Anterior cingulate cortex (tissue), 58 donors: ENCODE measurements at regions not wholly inside any gene's neighbourhood (a gene's known extent, or its start where the extent isn't known, plus 50 kb on each side); places are given as distances from the start of the nearest gene placed in this dataset.

Experiments
- DNase-seq, 58 donors: peaks; one replicate each; lab custom pipeline; 2025; lab: John Stamatoyannopoulos, UW

- DNase-seq = no peak
Observed at GRCh38 chr13:85009447-85009846, 789.8 kb downstream of the SLITRK6 start.

DNA sequence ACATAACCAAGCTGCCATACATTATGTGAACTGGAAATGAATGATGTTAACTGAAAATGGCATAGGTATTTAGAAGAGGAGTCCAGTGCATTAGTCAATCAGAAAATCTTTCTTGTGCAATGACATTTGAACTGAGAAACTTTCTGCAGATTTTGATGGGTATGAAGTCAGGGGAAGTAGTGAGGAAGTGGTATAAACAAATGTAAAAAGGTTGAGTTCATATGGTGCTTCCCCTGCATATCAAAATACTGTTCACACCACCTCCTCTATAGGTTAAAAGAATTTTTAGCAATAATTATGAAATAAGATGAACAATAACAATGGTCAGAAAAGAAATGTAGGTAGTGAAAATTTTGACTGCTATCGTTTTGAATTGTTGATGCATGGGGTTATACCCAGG is 800.0 kb downstream of the SLITRK6 start:
- no peak for DNase-seq

DNA sequence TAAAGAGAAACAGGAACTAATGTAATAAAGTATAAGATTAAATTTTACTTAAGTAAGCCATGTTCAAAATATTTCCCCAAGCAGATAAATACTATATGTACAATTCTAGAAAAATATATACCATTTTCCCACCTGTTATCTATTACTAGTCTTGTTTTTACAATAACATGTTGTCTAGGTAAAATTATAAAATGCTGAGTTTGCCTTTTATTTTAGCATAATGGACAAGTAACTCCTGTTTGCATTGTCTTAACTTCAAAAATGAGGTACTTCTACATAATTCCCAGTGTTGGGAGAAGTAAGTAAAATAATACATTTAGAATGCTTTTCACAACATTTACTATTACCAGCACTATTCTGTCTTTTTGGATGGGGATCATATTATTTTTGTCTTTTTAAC is 800.5 kb downstream of the SLITRK6 start:
- no peak for DNase-seq

DNA sequence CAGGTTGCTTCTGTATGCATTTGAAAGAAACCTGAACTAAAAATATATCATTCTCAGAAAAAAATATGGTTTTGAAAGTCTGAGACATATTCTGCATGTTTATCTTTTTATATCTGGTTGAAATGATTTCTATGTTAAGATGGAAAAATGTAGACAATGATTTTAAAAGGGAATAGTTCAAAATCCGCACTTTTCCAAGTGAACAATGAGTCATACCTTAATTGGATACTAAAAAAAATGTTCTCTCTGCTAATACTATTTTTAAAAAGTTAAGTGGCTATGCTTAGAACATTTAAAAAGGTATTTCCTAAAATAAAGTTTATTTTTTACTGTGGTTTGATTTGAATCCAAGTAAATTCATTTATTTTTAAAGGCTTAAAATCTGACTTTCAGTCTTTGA is 801.4 kb downstream of the SLITRK6 start:
- no peak for DNase-seq

DNA sequence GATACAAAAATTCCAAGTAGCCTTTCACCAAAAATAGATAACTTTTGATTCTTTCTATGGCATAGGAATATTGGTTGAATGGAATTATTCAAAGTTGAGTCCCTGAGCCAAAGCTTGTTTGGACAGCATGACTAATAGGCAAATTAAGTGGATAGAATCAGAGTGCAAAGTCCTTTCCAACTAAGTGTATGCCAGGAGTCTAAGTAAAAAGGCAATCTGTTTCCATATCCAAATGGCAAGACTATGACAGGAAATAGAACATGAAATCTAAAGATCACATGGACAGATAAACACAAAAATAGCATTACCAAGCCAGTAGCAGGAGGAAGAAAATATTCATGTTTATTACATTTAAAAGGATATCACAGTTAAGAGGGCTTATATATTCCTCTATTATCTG is 804.6 kb downstream of the SLITRK6 start:
- no peak for DNase-seq

DNA sequence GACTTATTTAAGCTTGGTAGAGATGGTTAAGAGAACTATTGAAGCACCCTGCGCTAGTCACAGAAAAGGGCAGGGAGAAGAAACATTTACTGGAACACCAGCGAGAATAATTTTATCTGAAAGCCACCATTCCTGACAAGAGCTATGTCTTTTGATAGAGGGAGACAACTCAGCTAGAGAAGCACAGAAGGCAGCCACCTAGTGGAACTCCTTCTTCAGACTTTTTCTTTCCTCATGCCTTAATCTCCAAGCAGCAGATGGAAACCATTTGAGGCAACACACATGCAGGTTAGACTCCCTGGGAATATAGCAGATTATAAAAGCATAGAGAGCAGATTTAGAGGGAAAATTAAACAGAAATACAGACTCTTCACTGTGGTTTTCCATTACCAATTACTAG is 813.4 kb downstream of the SLITRK6 start:
- DNase-seq = peak in 1 of 58 donors; percentile 0

GRCh38 chr13:84983321-84983720 is 815.9 kb downstream of the SLITRK6 start:
- DNase-seq = no peak

DNA sequence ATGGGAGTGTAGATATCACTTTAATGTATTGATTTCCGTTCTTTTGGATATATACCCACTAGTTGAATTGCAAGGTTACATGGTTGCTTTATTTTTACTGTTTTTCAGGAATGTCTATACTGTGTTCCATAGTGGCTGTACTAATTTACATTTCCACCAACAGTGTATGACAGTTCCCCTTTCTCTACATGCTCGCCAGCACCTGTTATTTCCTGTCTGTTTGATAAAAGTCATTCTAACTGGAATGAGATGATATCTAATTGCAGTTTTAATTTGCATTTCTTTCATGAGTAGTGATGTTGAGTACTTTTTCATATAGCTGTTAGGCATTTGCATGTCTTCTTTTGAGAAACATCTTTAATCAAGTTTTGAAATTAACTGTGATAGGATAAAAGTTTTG is 818.6 kb downstream of the SLITRK6 start:
- DNase-seq = no peak

DNA sequence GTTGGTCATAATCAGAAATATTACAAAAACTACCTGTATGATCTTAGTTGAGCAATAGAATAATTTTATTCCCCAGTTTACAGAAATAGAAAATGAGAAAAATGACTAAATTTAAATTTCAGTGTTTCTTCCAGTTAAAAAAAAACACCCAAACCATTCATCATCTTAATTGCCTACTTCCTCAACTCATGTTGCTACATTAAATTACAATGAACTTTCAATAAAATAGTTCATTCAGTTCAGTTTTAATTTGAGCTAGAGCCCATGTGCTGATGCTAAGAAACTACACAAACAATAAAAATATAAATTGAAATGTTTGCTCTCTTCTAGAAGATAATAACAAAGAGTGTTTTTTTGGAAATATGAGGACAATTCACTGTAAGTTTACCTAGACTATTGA is 820.4 kb downstream of the SLITRK6 start:
- DNase-seq = no peak

GRCh38 chr13:84973661-84974060 is 825.6 kb downstream of the SLITRK6 start:
- DNase-seq = no peak

DNA sequence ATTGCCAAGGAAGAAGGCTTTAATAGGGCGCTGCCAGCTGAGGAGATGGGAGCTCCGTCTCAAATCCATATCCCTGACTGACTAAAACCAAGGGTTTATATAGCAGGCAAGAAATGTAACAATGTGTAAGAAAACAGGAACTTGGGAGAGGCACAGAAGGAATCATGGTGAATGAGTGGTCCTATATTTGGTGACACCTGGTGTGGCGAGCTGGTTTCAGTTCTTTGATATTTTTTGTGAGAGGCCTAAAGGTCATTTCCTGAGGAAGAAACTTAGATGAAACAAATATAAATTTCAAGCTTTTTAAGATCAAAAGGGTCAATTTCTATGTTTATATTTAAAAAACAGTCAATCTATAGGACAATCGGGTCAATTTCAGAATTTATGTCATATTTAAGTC is 826.3 kb downstream of the SLITRK6 start:
- no peak for DNase-seq

DNA sequence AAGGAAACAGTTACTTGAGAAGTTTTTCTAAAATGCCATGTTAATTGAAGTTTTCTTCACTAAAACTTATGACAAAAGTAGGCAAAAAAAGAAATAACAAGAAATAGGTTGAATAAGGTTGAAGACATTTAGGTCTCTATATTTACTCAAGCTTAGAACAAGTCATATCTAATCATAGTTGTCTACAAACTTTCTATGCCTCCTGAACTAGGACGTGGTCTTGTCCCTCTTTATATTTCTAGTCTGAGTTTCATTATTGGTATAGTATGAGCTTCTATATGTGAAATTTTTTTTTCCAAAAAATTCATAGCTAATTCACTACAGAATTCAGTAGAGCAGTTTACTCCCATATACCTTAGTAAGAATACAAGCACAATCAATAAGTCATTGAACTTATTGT is 836.4 kb downstream of the SLITRK6 start:
- no peak for DNase-seq

DNA sequence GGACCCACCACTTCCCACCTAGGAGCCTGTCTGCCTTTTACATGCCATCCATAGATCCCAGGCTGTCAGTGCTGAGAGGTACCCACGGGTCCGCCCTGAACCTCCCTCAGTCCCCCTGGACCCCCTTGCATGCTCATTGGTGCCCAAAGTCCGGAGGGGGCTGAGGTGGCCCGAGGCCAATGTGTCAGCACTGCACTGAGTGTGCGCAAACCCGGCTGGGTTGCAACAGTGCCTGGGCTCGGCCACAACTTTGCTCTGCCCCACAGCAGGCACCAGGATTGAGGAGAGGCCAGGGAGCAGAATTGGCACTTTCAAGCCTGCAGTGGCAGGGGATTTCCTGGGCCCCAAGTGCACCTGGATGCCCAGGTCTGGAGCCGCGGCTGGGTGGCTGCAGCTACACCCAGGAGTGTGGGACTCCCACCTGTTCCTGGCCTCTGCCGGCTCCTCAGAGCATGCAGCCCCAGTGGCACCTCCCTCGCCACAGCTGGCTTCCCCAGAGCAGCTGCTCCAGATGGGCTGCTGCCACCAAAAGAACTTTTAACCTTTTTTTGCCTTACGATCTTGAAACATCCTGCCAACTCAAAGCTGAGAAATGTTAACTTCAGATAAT is 837.0 kb downstream of the SLITRK6 start:
- no peak for DNase-seq

GRCh38 chr13:84961023-84961422 is 838.2 kb downstream of the SLITRK6 start:
- no peak for DNase-seq

- DNase-seq = no peak
Observed at GRCh38 chr13:84959818-84960217, 839.4 kb downstream of the SLITRK6 start.

GRCh38 chr13:84954636-84955035 is 844.6 kb downstream of the SLITRK6 start:
- no peak for DNase-seq

GRCh38 chr13:84951128-84951527 is 848.1 kb downstream of the SLITRK6 start:
- DNase-seq = no peak

DNA sequence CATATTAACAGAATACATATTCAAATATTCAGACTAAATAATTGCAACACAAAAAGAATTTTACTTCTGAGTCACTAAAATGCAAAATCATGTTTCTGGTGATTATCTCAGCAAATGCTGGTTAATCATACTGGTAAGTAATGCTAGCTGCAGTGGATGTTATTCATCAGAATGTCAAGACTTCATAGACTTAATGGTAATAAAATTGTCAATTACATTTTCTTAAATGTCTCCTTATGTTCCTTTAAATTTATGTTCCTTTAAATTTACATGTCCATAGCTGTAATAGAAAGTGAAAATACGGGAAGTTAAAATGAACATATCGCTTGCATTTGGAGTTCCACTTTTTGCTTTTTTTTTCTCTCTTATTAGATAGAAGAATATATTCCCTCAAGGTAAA is 853.0 kb downstream of the SLITRK6 start:
- no peak for DNase-seq

DNA sequence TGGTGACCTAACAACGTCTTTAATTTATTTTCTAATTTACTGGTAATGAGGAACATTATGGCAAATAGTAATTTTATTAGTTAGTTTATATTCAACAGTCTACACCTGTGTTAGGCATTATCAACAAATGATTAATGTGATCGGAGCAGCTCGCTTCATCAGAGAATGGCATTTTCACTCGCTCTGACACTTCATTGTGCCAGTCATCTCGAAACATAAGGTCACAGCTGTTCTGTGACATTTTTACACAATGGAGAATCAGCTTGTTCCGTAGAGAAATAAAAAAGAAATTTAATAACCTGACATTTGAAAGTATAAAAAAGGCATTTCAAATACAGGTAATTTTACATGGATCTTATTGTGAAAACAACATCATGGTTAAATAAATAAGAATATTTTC is 858.4 kb downstream of the SLITRK6 start:
- no peak for DNase-seq

- no peak for DNase-seq
Observed at GRCh38 chr13:84940167-84940566, 859.1 kb downstream of the SLITRK6 start.

DNA sequence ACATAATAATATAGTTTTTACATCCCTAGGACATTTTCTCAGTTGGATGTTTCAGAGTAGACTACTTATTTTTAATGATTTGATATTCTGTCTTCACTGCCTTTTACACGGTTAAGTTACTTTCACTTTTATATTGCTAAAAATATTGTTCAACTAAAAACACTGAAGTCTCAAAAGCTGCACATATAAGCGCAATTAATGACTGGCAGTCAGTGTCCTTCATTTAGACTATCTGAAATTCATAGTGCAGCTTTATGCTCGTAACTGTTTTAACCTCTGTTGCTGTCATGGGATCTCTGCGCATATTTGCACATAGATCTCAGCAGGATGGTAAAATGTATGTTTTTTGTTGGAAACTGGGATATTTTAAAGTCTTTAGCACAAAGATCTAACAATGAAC is 864.3 kb downstream of the SLITRK6 start:
- no peak for DNase-seq

- DNase-seq = no peak
Observed at GRCh38 chr13:84933797-84934196, 865.4 kb downstream of the SLITRK6 start.

GRCh38 chr13:84931264-84931663 is 868.0 kb downstream of the SLITRK6 start:
- no peak for DNase-seq
